ENCODE measurements at regions not wholly inside any gene's neighbourhood (a gene's known extent, or its start where the extent isn't known, plus 50 kb on each side); places are given as distances from the start of the nearest gene placed in this dataset.

DNA sequence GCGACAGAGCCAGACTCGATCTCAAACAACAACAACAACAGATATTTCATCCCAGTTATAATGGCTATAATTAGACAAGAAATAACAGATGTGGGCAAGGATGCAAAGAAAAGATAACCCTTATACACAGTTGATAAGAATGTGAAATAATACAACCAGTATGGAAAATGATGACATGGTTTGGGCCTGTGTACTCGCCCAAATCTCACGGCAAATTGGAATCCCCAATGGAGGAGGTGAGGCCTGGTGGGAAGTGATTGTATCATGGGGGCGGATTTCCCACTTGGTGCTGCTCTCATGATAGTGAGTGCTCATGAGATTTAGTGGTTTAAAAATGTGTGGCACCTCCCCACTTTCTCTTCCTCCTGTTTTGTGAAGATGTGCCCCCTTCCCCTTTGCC lies 104.1 kb downstream of the C11orf87 start:
- TF ChIP-seq EZH2 (IDR thresholded peaks at IDR 0.05; ENCODE audit: borderline replicate concordance) (no peak), EZH2phosphoT487 (IDR thresholded peaks at IDR 0.05; ENCODE audit: low read depth, severe bottlenecking, unreplicated experiment) (no peak)
- TF ChIP-seq, protein P1, sequence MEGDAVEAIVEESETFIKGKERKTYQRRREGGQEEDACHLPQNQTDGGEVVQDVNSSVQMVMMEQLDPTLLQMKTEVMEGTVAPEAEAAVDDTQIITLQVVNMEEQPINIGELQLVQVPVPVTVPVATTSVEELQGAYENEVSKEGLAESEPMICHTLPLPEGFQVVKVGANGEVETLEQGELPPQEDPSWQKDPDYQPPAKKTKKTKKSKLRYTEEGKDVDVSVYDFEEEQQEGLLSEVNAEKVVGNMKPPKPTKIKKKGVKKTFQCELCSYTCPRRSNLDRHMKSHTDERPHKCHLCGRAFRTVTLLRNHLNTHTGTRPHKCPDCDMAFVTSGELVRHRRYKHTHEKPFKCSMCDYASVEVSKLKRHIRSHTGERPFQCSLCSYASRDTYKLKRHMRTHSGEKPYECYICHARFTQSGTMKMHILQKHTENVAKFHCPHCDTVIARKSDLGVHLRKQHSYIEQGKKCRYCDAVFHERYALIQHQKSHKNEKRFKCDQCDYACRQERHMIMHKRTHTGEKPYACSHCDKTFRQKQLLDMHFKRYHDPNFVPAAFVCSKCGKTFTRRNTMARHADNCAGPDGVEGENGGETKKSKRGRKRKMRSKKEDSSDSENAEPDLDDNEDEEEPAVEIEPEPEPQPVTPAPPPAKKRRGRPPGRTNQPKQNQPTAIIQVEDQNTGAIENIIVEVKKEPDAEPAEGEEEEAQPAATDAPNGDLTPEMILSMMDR (IDR thresholded peaks at IDR 0.05; ENCODE audit: poor library complexity): no peak
